ENCODE measurements at regions not wholly inside any gene's neighbourhood (a gene's known extent, or its start where the extent isn't known, plus 50 kb on each side); places are given as distances from the start of the nearest gene placed in this dataset.
A peak's percentile ranks its signal among the peaks of the same experiment; 100 is the strongest.

DNA sequence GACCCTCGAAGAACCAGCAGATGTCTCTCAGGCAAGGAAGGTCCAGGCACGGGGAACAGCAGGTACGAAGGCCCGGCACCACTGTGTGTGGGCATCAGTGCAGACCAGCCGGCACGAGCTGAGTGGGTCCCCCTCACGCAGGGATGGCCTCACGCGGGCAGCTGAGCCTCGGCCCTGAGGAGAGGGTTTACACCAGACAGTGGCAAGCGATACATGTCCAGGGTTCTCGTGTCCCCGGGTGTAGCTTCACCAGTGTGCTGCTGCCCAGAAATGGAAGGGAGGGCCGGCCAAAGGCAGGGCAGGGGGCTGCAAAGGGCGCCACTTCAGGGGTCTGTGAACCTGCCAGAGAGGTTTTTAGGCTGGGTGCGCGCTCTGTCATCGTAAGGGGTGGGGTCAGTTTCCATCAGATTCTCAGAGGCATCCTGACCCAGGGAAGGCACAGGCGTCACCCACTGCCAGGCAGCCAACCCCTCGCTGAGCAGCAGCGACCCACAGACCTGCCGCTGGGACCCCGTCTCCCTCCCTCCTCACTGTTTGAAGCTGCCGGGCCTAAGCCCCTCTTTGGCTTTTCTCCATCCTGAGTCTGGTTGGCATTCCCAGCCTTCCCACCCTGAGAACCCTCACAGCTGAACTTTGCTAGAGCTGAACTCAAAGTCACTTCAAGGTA lies 107.0 kb downstream of the CPZ start:
- no peak overlapping the region for H3K27ac ChIP-seq
- 81 to 82% methylated on average over 13 to 18 of the region's 24 CpGs for WGBS, 2 donors
- no peaks in the 10 kb centered on the region for H3K36me3 ChIP-seq
- DNase-seq = peak; percentile 17 to 72
- no peak for ATAC-seq (ENCODE audit: low FRiP score in 2 of 2)
- no peaks in the 10 kb centered on the region for H3K27me3 ChIP-seq
- TF ChIP-seq EP300 (IDR thresholded peaks at IDR 0.05) (no peak), POLR2A (IDR thresholded peaks at IDR 0.05) (no peak), POLR2AphosphoS5 (IDR thresholded peaks at IDR 0.05) (no peak)
- TF ChIP-seq, protein P1, sequence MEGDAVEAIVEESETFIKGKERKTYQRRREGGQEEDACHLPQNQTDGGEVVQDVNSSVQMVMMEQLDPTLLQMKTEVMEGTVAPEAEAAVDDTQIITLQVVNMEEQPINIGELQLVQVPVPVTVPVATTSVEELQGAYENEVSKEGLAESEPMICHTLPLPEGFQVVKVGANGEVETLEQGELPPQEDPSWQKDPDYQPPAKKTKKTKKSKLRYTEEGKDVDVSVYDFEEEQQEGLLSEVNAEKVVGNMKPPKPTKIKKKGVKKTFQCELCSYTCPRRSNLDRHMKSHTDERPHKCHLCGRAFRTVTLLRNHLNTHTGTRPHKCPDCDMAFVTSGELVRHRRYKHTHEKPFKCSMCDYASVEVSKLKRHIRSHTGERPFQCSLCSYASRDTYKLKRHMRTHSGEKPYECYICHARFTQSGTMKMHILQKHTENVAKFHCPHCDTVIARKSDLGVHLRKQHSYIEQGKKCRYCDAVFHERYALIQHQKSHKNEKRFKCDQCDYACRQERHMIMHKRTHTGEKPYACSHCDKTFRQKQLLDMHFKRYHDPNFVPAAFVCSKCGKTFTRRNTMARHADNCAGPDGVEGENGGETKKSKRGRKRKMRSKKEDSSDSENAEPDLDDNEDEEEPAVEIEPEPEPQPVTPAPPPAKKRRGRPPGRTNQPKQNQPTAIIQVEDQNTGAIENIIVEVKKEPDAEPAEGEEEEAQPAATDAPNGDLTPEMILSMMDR (IDR thresholded peaks at IDR 0.05) = no peak
- no peaks in the 10 kb centered on the region for H3K4me1 ChIP-seq
- H3K9me3 ChIP-seq = no peaks in the 10 kb centered on the region
- no peak overlapping the region for H3K4me3 ChIP-seq

DNA sequence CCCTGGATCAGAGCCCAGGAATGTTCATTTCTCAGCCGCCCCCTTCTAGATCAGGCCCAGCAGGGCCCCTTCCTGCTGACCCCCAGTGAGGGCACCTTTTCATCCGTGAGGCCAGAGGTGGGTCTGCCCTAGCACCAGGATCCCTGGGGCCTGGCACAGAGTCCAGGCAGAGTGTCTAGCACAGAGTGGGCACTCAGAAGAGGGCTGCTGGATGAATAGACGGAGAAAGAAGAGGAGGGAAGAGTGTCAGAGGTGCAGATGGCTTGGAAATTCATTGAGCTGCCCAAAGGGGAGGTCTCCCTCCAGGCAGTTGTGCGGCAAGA lies 106.5 kb downstream of the CPZ start:
- TF ChIP-seq, protein P1 (IDR thresholded peaks at IDR 0.05) = no peak
- TF ChIP-seq POLR2AphosphoS5 (IDR thresholded peaks at IDR 0.05) (no peak), EP300 (IDR thresholded peaks at IDR 0.05) (no peak), POLR2A (IDR thresholded peaks at IDR 0.05) (no peak)
- Histone ChIP-seq H3K9me3 (no peaks in the 10 kb centered on the region), H3K4me1 (no peaks in the 10 kb centered on the region), H3K36me3 (no peaks in the 10 kb centered on the region), H3K27ac (no peak overlapping the region), H3K4me3 (no peak overlapping the region), H3K27me3 (no peaks in the 10 kb centered on the region)
- DNase-seq = no peak
- 78 to 91% methylated on average over 4 of the region's 4 CpGs for WGBS, 2 donors
- no peak for ATAC-seq (ENCODE audit: low FRiP score in 2 of 2)

DNA sequence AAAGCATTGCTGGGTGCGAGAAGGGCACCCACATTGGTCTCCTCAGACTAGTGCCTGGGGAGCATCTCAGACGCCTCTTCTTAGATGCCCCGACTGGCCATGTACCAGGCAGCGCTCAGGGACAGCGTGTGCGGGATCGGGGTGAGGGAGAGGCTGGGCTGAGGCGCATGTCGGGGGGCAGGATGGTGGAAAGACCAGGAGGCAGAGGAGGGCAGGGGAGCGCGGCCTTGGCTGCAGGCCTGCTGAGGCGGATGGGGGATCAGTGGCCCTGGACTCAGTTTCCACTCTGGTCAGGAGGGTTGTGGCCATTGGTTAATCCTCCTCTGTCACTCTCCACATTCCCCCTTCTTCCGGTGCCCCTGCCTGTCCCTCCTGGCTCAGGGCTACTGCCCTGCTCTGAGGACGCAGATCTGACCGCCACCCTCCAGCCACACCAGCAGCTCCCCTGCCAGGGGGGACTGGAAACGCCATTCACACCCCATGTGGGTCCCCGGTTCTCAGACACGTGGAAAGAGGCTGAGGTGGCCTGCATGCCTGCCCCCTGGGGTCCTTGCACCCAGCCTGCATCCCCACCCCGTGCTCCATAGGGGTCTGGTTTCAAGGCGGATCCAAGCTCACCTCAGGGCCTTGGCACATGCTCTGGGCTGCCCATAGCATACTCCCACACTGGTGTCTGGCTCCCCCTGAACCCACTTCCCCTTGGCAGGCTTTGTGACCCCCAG lies 105.9 kb downstream of the CPZ start:
- no peaks in the 10 kb centered on the region for H3K4me1 ChIP-seq
- DNase-seq (no peak), ATAC-seq (ENCODE audit: low FRiP score in 2 of 2) (no peak)
- H3K9me3 ChIP-seq = no peaks in the 10 kb centered on the region
- no peak overlapping the region for H3K4me3 ChIP-seq
- TF ChIP-seq POLR2AphosphoS5 (IDR thresholded peaks at IDR 0.05) (no peak), EP300 (IDR thresholded peaks at IDR 0.05) (no peak), POLR2A (IDR thresholded peaks at IDR 0.05) (no peak)
- TF ChIP-seq, protein P1 (IDR thresholded peaks at IDR 0.05) = no peak
- H3K36me3 ChIP-seq = no peaks in the 10 kb centered on the region
- 86 to 89% methylated on average over 13 to 20 of the region's 20 CpGs for WGBS, 2 donors
- H3K27me3 ChIP-seq = no peaks in the 10 kb centered on the region
- H3K27ac ChIP-seq = no peak overlapping the region

DNA sequence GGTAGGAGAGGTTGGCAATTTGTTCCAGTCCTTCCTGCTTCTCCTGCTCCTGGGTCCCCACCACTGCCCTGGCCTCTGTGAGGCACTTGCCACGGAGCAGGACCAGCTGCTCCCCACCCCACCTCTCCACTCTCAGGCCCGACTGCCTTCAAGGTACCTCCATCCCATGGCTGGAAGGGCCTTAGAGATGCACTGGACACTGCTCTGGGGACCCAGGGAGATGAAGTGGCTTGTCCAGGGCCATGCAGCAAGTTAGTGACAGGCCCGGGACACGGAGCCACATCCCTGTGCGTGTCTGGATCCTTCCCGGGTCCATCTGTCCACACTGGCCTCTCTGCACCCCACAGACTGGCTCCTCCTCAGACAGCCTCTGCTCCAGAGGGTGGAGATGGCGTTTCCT lies 105.3 kb downstream of the CPZ start:
- no peaks in the 10 kb centered on the region for H3K36me3 ChIP-seq
- DNase-seq (peak in 1 of 2 donors; percentile 13), ATAC-seq (ENCODE audit: low FRiP score in 2 of 2) (no peak)
- H3K9me3 ChIP-seq = no peaks in the 10 kb centered on the region
- WGBS, 2 donors = 80 to 81% methylated on average over 7 of the region's 7 CpGs
- H3K4me3 ChIP-seq = no peak overlapping the region
- no peaks in the 10 kb centered on the region for H3K27me3 ChIP-seq
- H3K27ac ChIP-seq = no peak overlapping the region
- no peaks in the 10 kb centered on the region for H3K4me1 ChIP-seq
- TF ChIP-seq POLR2A (IDR thresholded peaks at IDR 0.05) = no peak
- TF ChIP-seq, protein P1 (IDR thresholded peaks at IDR 0.05) = no peak
- TF ChIP-seq POLR2AphosphoS5 (IDR thresholded peaks at IDR 0.05) = no peak
- no peak for TF ChIP-seq EP300 (IDR thresholded peaks at IDR 0.05)

Data from upper lobe of left lung (tissue), 6 donors.